K562 (cell line): ENCODE measurements at regions not wholly inside any gene's neighbourhood (a gene's known extent, or its start where the extent isn't known, plus 50 kb on each side); places are given as distances from the start of the nearest gene placed in this dataset.
"Not testable (repeated sequence)": the region's sequence is repeated elsewhere in the genome, so short reads cannot be mapped to it uniquely, and the experiment has no call there.

Source experiments
- ATAC-seq: fragments of 200-7000 bp; cut with Tn5 transposase; 3 replicates; pipeline ENCODE4 v1.9.1; 2020; ENCODE audit warnings: moderate library complexity
- BruUV-seq: library from RNA; stranded (reverse); fragments of 400-500 nt; replicated peaks from 2 replicates; lab custom pipeline; 2021; lab: Mats Ljungman, UMichigan
- CTCF ChIA-PET: fragments of 300-600 bp; formaldehyde crosslinking; extraction: SDS; loops from one replicate; lab custom pipeline; 2021; ENCODE audit warnings: low intra/inter-chr PET ratio; lab: Yijun Ruan, JAX
- POLR2A ChIA-PET: fragments of 300-600, 350-650 bp; sonication (Branson Sonifier 250); formaldehyde crosslinking; extraction: SDS; loops from one replicate; lab custom pipeline; 2021; ENCODE audit warnings: antibody characterized with exemption, inconsistent platforms; lab: Yijun Ruan, JAX
- DNase-seq, 4 experiments: peaks; one replicate each; pipeline versions ENCODE4 v3.0.0 to v3.0.0-alpha.2; 2011 to 2018; ENCODE audit warnings: low spot score in 3 of 4, mixed read lengths in 3 of 4; ENCODE audit errors: extremely low read depth in 1 of 4
- FAIRE-seq: peaks from 2 replicates; lab custom pipeline; 2011; peaks lifted over from hg19 to GRCh38; lab: Jason Lieb, UNC
- H2AFZ ChIP-seq: 2 replicates; pipeline ENCODE4 v1.6.0; 2011; ENCODE audit warnings: low read depth, low read length, control low read depth, inconsistent platforms
- H3K27ac ChIP-seq: fragments of 200-600 bp; 3 replicates; pipeline ENCODE4 v1.8.0; 2011; ENCODE audit warnings: low read depth, mild to moderate bottlenecking, control low read depth, inconsistent platforms, low read length, moderate library complexity, mixed read lengths; ENCODE audit errors: extremely low read depth
- H3K27me3 ChIP-seq, 2 experiments: fragments of 300-600 bp in 1 of 2; 2 replicates in 1 of 2; 3 replicates in 1 of 2; pipeline versions ENCODE4 v1.6.0 to v1.8.0; 2011; ENCODE audit warnings: inconsistent platforms in 2 of 2, low read length in 2 of 2, mild to moderate bottlenecking in 1 of 2, mixed read lengths in 1 of 2, moderate library complexity in 1 of 2; ENCODE audit not compliant: control insufficient read depth in 2 of 2, insufficient read depth in 2 of 2
- H3K36me3 ChIP-seq: fragments of 300-600 bp; 3 replicates; pipeline ENCODE4 v1.8.0; 2011; ENCODE audit warnings: mild to moderate bottlenecking, low read length, inconsistent platforms; ENCODE audit not compliant: control insufficient read depth, insufficient read depth
- H3K4me1 ChIP-seq, 2 experiments: fragments of 200-600 bp in 1 of 2; replicated peaks in 1 of 2; 2 replicates in 1 of 2; 3 replicates in 1 of 2; pipeline versions ENCODE4 v1.5.1 to v1.8.0; 2011; ENCODE audit warnings: inconsistent platforms in 2 of 2, low read length in 2 of 2, mild to moderate bottlenecking in 1 of 2, mixed read lengths in 1 of 2, moderate library complexity in 1 of 2; ENCODE audit not compliant: control insufficient read depth in 2 of 2, insufficient read depth in 2 of 2
- H3K4me2 ChIP-seq: 2 replicates; pipeline ENCODE4 v1.6.1; 2011; ENCODE audit warnings: low read length, control low read depth, inconsistent platforms, mixed read lengths; ENCODE audit not compliant: insufficient read depth
- H3K4me3 ChIP-seq: fragments of 200-600 bp; sonication (generic), shearing (Covaris generic); 2 replicates; pipeline ENCODE4 v1.5.1; 2016; ENCODE audit warnings: control low read depth, inconsistent platforms
- H3K79me2 ChIP-seq: fragments of 200-600 bp; 3 replicates; pipeline ENCODE4 v1.8.0; 2011; ENCODE audit warnings: low read length, inconsistent platforms; ENCODE audit not compliant: control insufficient read depth, insufficient read depth
- H3K9ac ChIP-seq, 2 experiments: 2 replicates each; pipeline versions ENCODE4 v1.6.0 to v1.6.1; 2011; ENCODE audit warnings: low read depth in 2 of 2, low read length in 2 of 2, control low read depth in 1 of 2, inconsistent platforms in 1 of 2, mild to moderate bottlenecking in 1 of 2, mixed read lengths in 1 of 2; ENCODE audit not compliant: insufficient read depth in 1 of 2
- H3K9me1 ChIP-seq: one replicate; pipeline ENCODE4 v1.6.0; 2011; ENCODE audit warnings: inconsistent platforms, mild to moderate bottlenecking, low read length, moderate library complexity; ENCODE audit not compliant: control insufficient read depth, insufficient read depth
- H3K9me3 ChIP-seq: replicated peaks from 2 replicates; pipeline ENCODE4 v1.5.1; 2011; ENCODE audit warnings: low read depth, low read length, inconsistent platforms; ENCODE audit not compliant: control insufficient read depth, insufficient read depth
- H4K20me1 ChIP-seq: replicated peaks from 2 replicates; pipeline ENCODE4 v1.6.1; 2011; ENCODE audit warnings: low read length, inconsistent platforms, mixed read lengths; ENCODE audit not compliant: control insufficient read depth, insufficient read depth
- C11orf30 ChIP-seq: fragments of 450-650 bp; IDR thresholded peaks from 2 replicates; pipeline ENCODE4 v1.6.1; 2016; ENCODE audit warnings: low read depth, mild to moderate bottlenecking
- ELF1 ChIP-seq: fragments of 200-800 bp; sonication (Bioruptor generic); IDR thresholded peaks from 2 replicates; pipeline ENCODE4 v1.6.1; 2016; ENCODE audit warnings: missing genetic modification characterization, missing compliant biosample characterization
- ESRRA ChIP-seq: fragments of 450-650 bp; IDR thresholded peaks from 2 replicates; pipeline ENCODE4 v1.6.1; 2014; ENCODE audit warnings: low read depth, mild to moderate bottlenecking, moderate library complexity, borderline replicate concordance
- KDM4B ChIP-seq, 2 experiments: fragments of 450-650 bp in 1 of 2; sonication (generic) in 1 of 2; IDR thresholded peaks; 2 replicates each; pipeline ENCODE4 v1.6.1; 2016 to 2017; ENCODE audit warnings: borderline replicate concordance in 2 of 2, antibody characterized with exemption in 1 of 2, low read depth in 1 of 2, mild to moderate bottlenecking in 1 of 2
- KLF10 ChIP-seq: fragments of 250-450 bp; sonication (Bioruptor Pico); IDR thresholded peaks from 2 replicates; pipeline ENCODE4 v1.6.1; 2021; ENCODE audit warnings: matching md5 sums
- MCM7 ChIP-seq, 2 experiments: fragments of 450-650 bp; IDR thresholded peaks; 2 replicates each; pipeline ENCODE4 v1.6.1; 2016 to 2018
- MEIS2 ChIP-seq: fragments of 450-650 bp; IDR thresholded peaks from 2 replicates; pipeline ENCODE4 v1.6.1; 2014; ENCODE audit warnings: mild to moderate bottlenecking; ENCODE audit not compliant: partially characterized antibody
- NR2C2 ChIP-seq, 2 experiments: fragments of 200-800 bp in 1 of 2; sonication (Bioruptor generic) in 1 of 2; sonication (generic) in 1 of 2; formaldehyde crosslinking in 1 of 2; IDR thresholded peaks; 2 replicates each; pipeline versions ENCODE4 v1.6.1 to v1.8.0; 2016 to 2022; ENCODE audit warnings: mild to moderate bottlenecking in 1 of 2, missing compliant biosample characterization in 1 of 2, missing genetic modification characterization in 1 of 2, missing genetic modification reagents in 1 of 2
- PTTG1 ChIP-seq: fragments of 450-650 bp; IDR thresholded peaks from 2 replicates; pipeline ENCODE4 v1.6.1; 2016; ENCODE audit warnings: low read depth, mild to moderate bottlenecking, missing genetic modification characterization, missing compliant biosample characterization
- SMARCE1 ChIP-seq: fragments of 450-650 bp; IDR thresholded peaks from 2 replicates; pipeline ENCODE4 v1.7.1; 2016; ENCODE audit warnings: mild to moderate bottlenecking
- U2AF1 ChIP-seq: fragments of 200-400 bp; formaldehyde crosslinking; optimal IDR thresholded peaks from 2 replicates; pipeline ENCODE3; 2017; ENCODE audit warnings: mild to moderate bottlenecking, low read depth, low read length, moderate library complexity
- ZNF408 ChIP-seq: fragments of 250-450 bp; sonication (Bioruptor Pico); IDR thresholded peaks from 2 replicates; pipeline ENCODE4 v1.4.0; 2020; ENCODE audit warnings: low read depth, mild to moderate bottlenecking, moderate library complexity
- ZNF431 ChIP-seq: sonication (generic); formaldehyde crosslinking; IDR thresholded peaks from 2 replicates; pipeline ENCODE4 v1.8.0; 2022; ENCODE audit warnings: mild to moderate bottlenecking, missing genetic modification reagents
- WGBS: fragments of 100-300 bp; shearing (Covaris generic); methylation state at CpG from one replicate; pipeline ENCODE4 v1.1.6; 2016; ENCODE audit warnings: low coverage, mixed read lengths; ENCODE audit not compliant: insufficient coverage; ENCODE audit errors: missing lambda C conversion rate; 5-methylcytosine and 5-hydroxymethylcytosine counted together
- in situ Hi-C: fragments of 300-500 bp; cut with MboI; formaldehyde crosslinking; loops from 4 replicates; pipeline ENCODE4 v1.15.0; 2018; ENCODE audit warnings: inconsistent platforms, mixed read lengths
- intact Hi-C: fragments of 100-400 bp; cut with micrococcal nuclease; formaldehyde crosslinking; loops from 2 replicates; pipeline ENCODE4 v1.14.2; 2022
- TF ChIP-seq, protein P1 (sequence below): sonication (generic); formaldehyde crosslinking; IDR thresholded peaks from 2 replicates; pipeline ENCODE4 v1.8.0; 2023; ENCODE audit warnings: mild to moderate bottlenecking, missing genetic modification reagents
- TF ChIP-seq, protein P2 (sequence below): fragments of 450-650 bp; IDR thresholded peaks from 2 replicates; pipeline ENCODE4 v1.6.1; 2017; ENCODE audit warnings: mild to moderate bottlenecking, moderate library complexity

DNA sequence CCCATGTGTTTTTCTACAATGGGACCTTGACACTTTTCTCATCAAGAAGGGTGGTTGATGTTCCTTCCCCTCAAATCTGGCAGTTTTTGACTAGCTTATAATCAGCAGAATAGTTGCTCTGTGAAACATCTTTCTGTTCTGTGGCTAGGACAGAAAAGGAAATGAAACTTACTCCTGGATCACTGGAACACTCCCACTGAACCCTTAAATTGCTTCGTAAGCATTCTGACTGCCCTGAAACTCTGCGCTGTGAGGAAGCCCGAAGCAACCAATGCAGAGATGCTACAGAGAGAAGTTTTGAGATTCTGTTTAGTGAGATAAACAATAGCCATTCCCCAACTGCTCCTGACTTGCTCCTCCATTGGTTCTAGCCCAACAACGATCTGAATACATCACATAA, 602.2 kb downstream of the CENPC start:
- in situ Hi-C loops = no loop called here
- no peak overlapping the region for H3K9ac ChIP-seq
- H3K27me3 ChIP-seq = no peaks in the 10 kb centered on the region
- no peak for ATAC-seq
- H3K4me3 ChIP-seq = no peak overlapping the region
- CTCF ChIA-PET = no interaction called here
- no peak overlapping the region for H2AFZ ChIP-seq
- TF ChIP-seq NR2C2 (CRISPR knock-in tag; IDR thresholded peaks at IDR 0.05) = no peak
- no peak for TF ChIP-seq NR2C2 (tag; IDR thresholded peaks at IDR 0.05)
- TF ChIP-seq U2AF1 = no peak
- no peak for TF ChIP-seq SMARCE1
- TF ChIP-seq ZNF431 (CRISPR knock-in tag) = no peak
- TF ChIP-seq KLF10 (CRISPR knock-in tag) = no peak
- no peak for TF ChIP-seq ZNF408 (CRISPR knock-in tag)
- no peak for TF ChIP-seq KDM4B (IDR thresholded peaks at IDR 0.05; ENCODE audit: borderline replicate concordance in 2 of 2, low read depth in 1 of 2)
- TF ChIP-seq C11orf30 = no peak
- TF ChIP-seq, protein P1, sequence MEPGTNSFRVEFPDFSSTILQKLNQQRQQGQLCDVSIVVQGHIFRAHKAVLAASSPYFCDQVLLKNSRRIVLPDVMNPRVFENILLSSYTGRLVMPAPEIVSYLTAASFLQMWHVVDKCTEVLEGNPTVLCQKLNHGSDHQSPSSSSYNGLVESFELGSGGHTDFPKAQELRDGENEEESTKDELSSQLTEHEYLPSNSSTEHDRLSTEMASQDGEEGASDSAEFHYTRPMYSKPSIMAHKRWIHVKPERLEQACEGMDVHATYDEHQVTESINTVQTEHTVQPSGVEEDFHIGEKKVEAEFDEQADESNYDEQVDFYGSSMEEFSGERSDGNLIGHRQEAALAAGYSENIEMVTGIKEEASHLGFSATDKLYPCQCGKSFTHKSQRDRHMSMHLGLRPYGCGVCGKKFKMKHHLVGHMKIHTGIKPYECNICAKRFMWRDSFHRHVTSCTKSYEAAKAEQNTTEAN (CRISPR knock-in tag) = no peak
- no peak for TF ChIP-seq MCM7 (IDR thresholded peaks at IDR 0.05)
- TF ChIP-seq ELF1 = no peak
- no peak for TF ChIP-seq PTTG1 (tag)
- TF ChIP-seq MEIS2 = no peak
- TF ChIP-seq, protein P2, sequence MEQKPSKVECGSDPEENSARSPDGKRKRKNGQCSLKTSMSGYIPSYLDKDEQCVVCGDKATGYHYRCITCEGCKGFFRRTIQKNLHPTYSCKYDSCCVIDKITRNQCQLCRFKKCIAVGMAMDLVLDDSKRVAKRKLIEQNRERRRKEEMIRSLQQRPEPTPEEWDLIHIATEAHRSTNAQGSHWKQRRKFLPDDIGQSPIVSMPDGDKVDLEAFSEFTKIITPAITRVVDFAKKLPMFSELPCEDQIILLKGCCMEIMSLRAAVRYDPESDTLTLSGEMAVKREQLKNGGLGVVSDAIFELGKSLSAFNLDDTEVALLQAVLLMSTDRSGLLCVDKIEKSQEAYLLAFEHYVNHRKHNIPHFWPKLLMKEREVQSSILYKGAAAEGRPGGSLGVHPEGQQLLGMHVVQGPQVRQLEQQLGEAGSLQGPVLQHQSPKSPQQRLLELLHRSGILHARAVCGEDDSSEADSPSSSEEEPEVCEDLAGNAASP = no peak
- TF ChIP-seq ESRRA = no peak
- TF ChIP-seq, all 486 proteins: peak for 0
- intact Hi-C loops = no loop called here
- BruUV-seq = no TSS peak
- POLR2A ChIA-PET = no interaction called here
- Histone ChIP-seq H3K9me3 (no peaks in the 10 kb centered on the region), H3K36me3 (no peaks in the 10 kb centered on the region), H3K9me1 (no peaks in the 10 kb centered on the region), H4K20me1 (no peaks in the 10 kb centered on the region), H3K79me2 (no peaks in the 10 kb centered on the region), H3K27ac (no peak overlapping the region), H3K4me2 (no peak overlapping the region), H3K4me1 (no peaks in the 10 kb centered on the region)
- 0% methylated on average over 4 of the region's 4 CpGs for WGBS
- DNase-seq (no peak), FAIRE-seq (no peak)

DNA sequence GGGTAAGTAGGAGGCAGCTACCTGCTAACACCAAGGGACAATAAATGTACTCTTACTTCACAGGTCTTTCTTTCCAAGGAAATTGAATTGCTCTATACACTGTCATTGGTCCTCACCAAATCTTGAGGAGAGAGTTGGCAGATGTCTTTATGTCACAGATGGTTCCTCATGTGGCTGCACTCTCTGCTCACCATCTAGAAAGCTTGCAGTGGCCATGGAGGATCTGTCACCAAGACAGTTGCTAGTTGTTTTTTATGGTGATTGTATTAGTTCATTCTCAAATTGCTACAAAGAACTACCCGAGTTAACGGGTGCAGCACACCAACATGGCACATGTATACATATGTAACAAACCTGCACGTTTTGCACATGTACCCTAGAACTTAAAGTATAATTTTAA, 613.3 kb downstream of the CENPC start:
- H3K4me3 ChIP-seq, H2AFZ ChIP-seq, H3K4me1 ChIP-seq, H4K20me1 ChIP-seq, H3K27me3 ChIP-seq, FAIRE-seq, POLR2A ChIA-PET, DNase-seq, H3K79me2 ChIP-seq, ATAC-seq, H3K27ac ChIP-seq, H3K9me1 ChIP-seq, in situ Hi-C loops, H3K4me2 ChIP-seq, intact Hi-C loops, CTCF ChIA-PET, H3K36me3 ChIP-seq, H3K9me3 ChIP-seq, BruUV-seq, H3K9ac ChIP-seq: not testable (repeated sequence)
- WGBS = 3% methylated on average over 3 of the region's 3 CpGs
